ENCODE measurements at regions not wholly inside any gene's neighbourhood (a gene's known extent, or its start where the extent isn't known, plus 50 kb on each side); places are given as distances from the start of the nearest gene placed in this dataset.

DNA sequence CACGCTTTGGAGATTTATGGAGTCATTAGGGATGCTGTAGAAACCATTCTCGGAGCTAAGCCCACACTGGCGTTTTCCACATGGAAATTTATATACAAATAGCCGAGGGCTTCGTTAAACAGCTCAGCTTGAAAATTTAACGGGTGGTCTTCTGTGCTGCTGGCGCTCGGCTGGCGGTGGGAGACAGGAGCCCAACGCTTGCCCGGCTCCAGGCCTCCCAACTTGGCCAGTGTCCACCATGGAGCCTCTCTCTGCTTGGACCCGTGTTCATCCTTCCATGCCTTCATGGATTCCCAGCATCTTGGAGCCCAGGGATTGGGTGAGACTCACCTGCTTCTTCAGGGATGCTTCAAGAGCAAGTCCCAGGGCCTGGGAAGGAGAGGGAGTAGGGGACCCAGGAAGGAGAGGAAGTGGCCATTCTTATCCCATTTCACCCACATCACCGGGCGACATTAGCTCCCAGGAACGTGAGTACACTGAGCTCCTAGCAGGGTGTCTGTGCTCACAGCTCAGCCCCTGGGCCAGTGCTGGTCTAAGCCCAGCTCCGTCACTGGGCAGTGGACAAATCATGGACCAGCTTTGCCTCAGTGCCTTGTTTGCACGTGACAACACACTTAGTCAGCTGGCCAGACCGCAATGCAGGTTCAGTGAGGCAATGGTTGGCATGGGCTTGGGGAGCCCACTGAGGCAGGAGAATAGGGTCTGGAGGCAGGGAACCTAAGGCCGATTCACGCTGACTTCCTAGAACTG lies 944.3 kb downstream of the BRD1 start:
- no peak for DNase-seq (ENCODE audit: low spot score)

DNA sequence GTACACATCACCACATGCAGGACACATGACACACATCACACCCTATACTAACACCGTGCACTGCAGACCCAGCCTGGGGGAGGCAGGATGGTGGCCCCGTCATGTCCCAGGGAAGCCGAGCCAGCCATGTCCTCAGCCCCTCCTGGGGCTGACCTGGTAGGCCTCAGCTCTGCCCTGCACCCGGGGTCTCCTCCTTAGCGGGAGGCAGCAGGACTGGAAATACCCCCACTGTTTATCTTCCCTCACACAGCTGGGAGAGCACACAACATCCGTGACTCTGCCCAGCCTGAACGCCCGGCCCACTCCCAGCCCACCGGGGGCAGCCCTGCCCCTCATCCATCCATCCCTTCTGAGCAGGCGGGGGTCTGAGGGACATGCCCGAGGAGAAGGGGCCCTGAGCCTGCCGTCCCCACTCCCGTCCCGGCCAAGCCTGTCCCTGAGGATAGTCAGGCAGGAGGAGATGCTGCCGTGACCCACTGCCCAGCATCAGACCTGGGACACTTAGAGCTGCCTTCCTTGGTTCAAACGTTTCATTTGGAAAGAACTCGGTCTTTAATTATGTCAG lies 945.0 kb downstream of the BRD1 start:
- DNase-seq (ENCODE audit: low spot score), result no peak

DNA sequence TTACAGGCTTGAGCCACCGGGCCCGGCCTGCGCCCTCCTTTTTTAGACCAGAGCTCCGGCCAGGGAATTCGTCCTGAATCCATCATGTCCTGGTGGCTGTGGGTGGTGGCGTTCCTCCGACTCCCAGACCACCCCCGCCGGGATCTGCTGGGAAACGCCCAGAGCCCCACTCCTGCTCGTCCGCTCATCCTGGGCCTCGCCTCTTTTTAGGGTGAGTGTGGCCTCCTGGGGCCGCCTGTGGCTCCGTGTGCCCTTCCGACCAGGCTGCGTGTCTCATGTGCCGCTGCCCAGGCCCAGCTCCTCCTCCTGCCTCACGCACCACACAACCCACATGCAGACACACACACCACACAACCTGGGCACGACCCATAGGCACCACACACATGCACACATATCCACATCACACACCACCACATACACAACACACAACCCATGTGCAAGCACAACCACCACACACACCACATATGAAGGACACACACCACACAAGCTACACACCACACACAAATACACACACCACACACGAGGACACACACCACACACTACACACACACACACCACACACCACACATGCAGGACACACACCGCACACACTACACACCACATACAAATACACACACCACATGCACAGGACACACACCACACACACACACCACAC lies 946.2 kb downstream of the BRD1 start:
- no peak for DNase-seq (ENCODE audit: low spot score)

DNA sequence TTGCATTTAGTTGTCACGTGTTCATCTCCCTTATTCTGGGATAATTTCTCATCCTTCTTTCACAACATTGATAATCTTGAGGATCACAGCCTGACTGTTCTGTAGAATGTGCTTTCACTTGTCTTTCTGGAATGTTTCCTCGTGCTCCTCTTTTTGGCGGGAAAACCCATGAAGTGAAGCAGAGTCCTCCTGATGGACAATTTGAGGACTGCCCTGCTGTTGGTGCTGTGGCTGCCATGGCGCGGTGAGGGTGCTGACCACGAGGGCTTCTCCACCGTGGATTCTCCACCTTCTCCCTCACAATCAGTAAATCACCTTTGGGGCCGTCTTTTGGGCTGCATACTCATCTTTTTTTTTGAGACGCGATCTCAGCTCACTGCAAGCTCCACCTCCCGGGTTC lies 946.9 kb downstream of the BRD1 start:
- DNase-seq (ENCODE audit: low spot score), result no peak

DNA sequence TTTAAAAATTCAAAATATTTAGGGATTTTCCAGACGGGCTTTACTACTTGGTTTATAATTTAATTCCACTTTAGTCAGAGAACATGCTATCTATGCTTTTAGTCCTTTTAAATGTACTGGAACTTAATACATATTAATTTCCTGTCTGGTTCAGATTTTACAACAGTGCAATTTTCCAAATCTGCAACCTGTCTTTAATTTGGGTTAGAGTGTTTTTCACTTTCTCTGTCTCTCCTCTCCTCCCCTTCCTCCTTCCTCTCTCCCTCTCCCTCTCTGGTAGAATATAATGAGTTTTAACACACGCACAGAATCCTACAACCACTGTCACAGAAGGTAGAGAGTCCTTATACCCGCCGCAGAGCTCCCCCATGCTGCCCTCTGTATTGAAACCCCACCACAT lies 950.7 kb downstream of the BRD1 start:
- DNase-seq (ENCODE audit: low spot score), result no peak

DNA sequence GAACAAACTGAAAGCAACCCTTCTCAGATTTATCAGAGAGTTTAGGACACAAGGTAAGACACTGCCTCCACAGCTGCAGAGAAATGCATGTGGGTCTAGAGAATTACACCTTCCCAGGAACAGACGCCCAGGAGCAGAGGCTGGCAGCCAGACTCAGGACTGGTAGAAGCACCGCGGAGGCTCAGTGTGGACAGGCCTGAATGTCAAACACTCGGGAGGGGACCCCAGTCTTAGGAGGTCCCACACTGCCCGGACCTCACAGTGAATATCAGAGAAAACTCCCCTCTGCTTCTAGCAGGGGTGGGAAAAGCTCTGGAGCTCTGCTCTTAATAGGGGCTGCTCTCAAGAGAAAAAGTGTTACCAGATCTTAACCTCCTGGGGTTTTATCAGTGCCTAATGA lies 952.7 kb downstream of the BRD1 start:
- no peak for DNase-seq (ENCODE audit: low spot score)

DNA sequence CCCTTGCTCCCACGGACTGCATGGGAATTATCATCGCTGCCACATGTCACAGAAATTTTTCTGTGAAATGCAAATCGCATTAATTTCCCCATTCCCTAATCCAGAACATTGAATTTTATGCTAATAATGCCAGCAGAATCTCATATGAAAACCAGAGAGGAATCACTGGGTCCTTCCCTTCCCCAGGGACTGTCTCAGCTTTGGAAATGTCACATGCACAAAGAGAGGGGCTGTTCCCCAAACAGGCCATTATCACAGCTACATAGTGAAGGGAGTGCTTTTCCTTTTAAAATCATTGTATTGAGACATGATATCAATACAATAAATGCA lies 954.5 kb downstream of the BRD1 start:
- DNase-seq (ENCODE audit: low spot score), result no peak

DNA sequence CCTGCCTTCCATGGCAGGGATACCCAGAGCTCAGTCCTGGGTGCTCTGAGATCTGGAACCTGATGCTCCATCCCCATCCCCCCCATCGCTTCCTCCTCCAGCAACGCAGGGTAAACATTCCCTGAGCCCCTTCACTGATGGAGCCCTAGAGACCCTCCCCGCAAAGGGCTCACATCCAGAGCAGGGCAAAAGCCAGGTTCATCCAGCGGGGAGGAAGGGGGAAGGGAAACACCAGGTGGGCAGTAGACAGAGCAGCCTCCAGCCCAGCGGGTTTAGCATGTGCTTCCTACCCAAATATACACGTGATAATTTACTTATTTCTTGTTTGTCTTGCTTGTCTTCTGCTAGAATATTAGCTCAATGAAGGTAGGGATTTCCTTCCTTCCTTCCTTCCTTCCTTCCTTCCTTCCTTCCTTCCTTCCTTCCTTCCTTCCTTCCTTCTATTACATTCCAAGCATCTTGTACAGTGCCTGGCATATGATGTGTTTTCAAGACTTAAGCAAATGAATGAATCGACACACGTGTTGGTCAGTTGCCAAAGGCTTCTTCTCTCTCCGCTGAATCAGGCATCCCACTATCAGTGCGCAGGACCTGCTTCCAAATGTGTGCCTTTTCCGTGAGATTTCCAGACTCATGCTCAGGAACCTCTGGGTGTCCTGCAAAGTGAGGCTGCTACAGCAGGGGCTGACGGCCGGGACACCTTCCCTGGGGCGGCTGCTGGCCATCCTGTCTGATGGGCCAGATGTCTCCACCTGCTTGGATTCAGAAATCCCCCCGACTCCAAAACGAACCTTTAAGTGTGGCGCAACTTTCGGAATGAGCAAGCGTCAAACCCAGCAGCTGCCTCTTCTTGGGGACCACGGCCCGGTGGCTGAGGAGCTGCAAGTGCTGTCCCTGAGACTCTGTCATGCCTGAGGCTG lies 955.1 kb downstream of the BRD1 start:
- no peak for DNase-seq (ENCODE audit: low spot score)

DNA sequence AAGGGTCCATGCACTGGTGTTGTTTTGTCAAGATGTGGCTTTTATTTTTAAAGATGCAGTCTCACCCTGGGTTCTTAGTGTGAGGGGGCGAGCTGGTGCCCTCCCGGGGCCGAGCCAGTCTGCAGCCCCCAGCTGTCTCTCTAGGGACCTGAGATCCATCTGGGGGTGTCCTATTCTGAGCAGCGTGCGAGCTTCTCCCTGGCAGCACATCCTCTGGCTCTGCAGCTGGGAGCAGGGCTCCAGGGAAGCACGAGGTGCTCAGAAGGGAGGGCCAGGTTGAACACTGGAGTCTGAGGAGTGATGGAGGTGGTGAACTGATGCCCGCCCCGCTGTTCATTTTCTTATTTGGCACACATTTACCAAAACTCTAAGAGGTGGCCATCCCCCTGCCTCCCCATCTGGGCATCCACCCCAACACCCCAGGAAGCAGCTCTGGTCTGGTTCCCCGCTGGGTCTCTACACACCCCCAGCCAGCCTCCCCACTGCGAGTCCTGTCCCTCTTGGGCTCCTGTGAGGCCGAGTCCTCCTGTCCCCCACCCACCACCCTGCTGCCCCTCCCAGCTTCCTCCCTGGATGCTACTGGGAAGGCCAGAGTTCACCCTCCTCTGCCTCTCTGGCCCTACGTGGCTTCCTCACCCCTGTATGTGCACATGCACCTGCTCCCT lies 956.4 kb downstream of the BRD1 start:
- DNase-seq (ENCODE audit: low spot score), result no peak

DNA sequence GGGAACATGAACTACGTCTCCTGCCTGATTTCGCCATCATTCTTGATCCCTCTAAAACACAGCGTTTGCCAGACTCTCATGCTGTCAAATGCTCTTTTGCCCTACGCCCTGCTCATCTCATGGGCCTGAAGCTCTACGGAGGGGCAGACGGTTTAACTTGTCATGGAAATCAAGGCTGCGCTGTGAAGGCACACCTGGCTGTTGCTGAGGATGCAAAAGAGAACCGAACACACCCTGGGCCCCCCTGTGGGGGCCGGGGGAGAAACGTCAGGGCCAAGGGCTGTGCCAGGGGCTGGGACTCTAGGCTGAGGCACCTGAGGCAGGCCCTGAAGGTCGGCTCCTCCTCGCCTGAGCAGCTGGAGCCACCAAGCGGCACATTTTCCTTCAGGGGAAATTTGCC lies 957.2 kb downstream of the BRD1 start:
- DNase-seq (ENCODE audit: low spot score), result no peak

DNA sequence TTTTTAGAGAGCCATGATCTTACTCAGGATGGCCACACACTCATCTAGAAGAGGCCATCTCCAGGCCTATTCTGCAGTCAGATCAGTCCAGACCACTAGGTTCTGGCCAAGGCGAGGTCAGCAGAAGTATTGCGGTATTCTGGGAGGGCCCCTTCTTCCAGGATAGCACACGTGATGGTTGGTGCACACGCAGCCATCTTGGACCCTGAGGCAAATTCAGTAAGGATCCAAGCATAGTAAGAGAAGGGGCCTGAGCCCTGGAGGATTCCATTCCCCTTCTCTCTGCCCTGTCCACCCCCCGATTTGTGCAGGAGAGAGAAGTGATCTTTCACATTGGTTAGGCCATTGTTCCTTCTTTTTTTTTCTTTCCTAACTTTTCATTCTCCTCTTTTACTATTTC lies 957.9 kb downstream of the BRD1 start:
- no peak for DNase-seq (ENCODE audit: low spot score)

DNA sequence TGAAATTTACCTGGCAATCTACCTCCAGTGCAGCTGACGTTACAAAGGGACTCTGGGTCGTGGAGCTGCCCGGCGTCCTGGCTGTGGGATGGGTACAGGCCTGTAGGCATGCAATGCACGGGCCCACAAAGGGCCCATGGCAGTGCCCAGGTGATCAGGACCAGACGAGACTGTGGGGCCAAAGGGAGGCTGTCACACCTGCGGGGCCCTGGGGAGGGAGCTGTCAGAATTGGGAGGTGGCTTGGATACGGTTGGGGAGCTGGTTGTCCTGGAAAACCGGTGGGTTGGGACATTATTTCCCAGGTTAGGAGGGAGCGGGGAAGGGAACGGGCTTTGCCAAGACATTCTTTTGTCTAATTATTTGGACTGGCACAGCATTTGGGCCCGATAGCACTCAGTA lies 958.5 kb downstream of the BRD1 start:
- no peak for DNase-seq (ENCODE audit: low spot score)

DNA sequence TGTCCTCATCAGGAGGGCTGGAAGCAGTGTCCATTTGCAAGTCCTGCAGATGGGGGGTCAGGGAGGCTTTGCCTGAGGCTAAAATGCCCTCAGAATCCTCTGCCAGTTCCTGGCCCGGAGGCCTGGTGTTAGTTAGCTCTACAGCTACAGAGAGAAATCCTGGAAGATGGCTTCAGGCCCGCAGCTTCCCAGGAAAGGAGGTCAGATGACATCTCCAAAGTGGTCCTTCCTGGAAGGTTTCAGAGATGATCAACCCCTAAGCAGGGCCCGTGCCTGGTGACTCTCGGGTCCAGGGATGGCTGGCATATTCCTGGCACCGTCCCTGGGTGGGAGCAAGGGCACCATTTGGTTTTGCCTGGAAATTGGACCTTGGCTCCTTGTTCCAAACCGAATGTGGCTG lies 959.1 kb downstream of the BRD1 start:
- no peak for DNase-seq (ENCODE audit: low spot score)

DNA sequence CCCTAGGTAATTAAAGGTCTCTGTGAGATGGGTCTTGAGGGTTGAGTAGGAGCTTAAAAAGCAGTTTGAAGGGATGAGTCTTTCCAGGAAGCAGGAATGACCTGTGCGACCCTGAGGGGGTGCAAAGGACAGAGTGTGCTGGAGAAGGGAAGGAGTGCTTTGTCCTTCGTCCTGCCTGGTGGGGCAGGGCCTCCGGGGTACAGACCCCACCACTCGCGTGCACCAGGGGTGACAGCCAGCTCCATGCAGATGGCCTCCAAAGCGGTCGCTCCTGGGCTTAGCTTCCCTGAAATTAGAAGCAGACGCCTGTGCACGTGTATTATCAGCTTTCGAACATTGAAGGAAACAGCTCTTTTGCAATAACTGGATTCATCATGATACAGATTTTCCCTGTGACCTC lies 959.8 kb downstream of the BRD1 start:
- DNase-seq (ENCODE audit: low spot score), result no peak

DNA sequence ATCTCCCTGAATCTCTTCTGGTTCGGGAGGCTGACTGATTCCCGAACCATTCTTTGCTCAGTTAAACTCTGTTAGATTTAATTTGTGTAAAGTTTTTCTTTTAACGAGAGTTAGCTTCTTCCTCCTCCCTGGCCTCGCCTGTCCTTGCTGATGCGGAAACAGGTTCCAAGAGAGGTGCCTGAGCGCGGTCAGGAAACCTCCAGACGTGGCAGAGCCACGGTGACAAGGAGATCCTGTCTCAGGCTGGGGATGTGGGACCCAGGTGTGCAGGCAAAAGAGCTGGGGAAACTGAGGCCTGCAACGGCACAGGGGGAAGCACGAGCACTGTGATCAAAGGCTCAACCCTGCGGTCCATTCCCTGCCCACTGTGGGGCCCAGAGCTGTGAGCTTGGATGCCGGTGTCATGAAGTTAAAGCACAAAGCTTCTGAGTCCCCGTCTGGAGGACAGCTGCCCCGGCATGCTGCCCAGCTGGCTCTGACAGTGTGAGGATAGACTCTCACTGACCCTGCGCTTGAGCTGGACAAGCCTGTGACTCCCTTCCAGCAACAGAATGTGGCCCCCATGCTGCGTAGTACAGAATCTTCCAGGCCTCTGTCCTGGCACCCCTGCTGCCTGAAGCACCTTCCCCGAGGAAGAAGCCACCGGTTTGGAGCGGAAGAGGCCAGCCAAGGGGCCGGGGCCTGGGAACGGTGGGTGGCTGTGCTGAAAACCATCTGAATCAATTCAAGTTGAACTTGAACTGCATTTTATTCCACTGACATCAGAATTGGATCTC lies 960.6 kb downstream of the BRD1 start:
- no peak for DNase-seq (ENCODE audit: low spot score)

DNA sequence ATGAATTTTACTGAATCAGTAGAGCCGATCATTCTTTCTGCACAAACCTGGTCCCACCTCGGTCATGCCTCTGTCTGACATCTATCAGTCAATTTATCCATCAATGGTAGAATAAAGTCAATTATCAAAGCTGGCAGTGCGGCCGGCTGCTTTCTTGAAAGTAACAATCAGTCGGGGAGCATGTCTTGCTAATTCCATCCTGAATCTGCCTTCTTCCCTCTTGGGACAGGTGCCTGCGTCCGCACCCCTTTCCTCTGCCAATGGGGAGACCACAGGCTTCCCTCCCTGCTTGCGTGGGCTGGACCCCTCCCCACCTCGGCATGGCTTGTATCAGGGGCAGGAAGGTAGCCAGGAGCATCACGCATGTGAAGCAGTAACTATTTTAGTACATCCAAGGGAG lies 962.9 kb downstream of the BRD1 start:
- no peak for DNase-seq (ENCODE audit: low spot score)

DNA sequence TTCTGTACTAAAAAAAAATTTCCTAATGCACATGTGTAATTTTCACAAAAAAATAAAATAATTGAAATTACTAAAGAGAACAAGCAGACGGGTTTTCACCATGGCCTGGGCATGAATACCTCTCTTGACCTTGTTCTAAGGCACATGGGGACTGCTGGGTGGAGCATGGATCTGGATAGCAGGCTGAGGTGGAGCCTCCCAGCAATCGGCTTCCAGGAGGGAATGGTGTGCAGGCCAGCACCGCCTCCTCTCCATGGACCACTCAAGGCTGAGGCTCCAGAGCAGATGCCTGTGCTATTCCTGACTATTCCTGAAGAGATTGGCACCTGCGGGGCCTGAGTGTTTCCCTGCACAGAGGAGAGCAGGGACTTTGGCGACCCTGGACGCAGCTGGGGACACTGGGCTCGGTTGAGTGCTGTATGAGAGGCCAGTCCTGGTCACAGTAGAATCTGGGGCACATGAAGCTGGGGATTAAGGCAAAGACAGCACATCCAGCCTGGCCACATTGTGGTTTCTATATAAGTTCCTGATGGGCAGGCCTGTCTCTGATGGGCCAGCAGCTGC lies 963.6 kb downstream of the BRD1 start:
- DNase-seq (ENCODE audit: low spot score), result no peak

DNA sequence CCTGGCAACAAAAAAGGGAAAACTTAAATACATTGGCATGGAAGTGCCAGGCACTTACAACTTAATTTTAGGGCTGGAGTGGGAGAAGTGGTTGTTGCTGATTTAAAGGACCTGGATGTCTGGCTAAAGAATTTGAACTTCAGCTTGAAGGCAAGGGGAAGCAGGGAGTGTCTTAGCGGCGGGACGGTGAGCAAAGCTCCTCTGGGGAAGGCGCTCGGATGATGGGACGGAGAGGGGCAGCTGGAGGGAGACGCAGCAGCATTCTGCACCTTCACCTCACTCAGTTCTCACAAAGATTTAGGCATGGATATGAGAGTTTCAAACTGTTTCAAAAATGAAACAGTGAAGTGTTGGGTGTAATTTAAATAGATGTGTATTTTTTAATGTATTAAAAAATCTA lies 967.1 kb downstream of the BRD1 start:
- DNase-seq (ENCODE audit: low spot score), result no peak

DNA sequence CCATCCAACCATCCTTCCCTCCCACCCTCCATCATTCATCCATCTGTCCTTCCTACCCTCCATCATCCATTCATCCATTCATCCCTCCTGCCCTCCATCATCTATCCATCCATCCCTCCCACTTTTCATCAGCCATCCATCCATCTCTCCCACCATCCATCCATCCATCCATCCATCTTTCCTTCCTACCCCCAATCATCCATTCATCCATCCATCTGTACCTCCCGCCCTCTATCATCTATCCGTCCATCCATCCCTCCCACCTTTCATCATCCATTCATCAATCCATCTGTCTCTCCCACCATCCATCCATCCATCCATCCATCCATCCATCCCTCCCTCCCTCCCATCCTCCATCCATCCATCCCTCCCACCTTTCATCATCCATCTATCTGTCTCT lies 968.8 kb downstream of the BRD1 start:
- DNase-seq (ENCODE audit: low spot score), result no peak

DNA sequence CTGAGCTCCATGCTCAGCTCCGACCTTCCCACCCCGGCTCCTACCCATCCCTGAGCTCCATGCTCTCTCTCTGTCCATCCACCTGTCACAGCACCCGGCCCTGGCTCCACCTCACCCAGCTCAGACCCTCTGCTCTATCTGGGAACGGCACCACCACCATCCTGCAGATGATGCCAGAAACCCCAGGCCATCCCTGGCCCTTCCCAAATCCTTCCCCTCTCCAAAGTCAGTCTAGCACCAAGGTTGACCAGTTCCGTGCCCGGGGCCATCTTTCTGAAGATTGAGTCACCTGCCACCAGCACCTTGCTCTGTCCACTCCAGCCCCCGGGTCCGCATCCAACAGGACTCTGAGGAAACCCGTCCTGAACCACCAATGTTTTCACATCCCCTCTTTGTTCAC lies 969.6 kb downstream of the BRD1 start:
- DNase-seq (ENCODE audit: low spot score), result no peak

DNA sequence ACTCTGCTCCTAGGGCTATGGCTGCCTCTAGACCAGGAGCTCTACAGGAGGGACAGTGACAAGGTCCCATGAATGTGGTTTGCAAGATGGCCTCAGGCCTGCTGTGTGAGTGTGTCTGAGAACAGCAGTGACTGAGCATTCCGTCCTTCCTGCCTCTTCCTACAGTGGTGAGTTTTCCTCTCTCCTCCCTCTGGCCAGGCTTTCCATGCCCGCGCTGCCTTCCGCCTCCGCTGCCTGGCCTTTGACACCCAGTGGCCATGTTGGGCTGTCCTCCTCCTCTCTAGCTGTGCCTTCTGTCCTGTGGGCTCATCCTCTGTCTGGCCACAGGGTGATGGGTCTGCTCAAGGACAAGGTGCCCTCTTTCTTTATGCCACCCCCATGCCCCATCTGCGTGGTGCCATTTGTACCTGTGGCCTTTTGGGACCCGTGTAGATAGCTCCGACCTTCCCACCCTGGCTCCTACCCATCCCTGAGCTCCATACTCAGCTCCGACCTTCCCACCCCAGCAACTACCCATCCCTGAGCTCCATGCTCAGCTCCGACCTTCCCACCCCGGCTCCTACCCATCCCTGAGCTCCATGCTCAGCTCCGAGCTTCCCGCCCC lies 970.4 kb downstream of the BRD1 start:
- no peak for DNase-seq (ENCODE audit: low spot score)
